ENCODE measurements at regions not wholly inside any gene's neighbourhood (a gene's known extent, or its start where the extent isn't known, plus 50 kb on each side); places are given as distances from the start of the nearest gene placed in this dataset.

DNA sequence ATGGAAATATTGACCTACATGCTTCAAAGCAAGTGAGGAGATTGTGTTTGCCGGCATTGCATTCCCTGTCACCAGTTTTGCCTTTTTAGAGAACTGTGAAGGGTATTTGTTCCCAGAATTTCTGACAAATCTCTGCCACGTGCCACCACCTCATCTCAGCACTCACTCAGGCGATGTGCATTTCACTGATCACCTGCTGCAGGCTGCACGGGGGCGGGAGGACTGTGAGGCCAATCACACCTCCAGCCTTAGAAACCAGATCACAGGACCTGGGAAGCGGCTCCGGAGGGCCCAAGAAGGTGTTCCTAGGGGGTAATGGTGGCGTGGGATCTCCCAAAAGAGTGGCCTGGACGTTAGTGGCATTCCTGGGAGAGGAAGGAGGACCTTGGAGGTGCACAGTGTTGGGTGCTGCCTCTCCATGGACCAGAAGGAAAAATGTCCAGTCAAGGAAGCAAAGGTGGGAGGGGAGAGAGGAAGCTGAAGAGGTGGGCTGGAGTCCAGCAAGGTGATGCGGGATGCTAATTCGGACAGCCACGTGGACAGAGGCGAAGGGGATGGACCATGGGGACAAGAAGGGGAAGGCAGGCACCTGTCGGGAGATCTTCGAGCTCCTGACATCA is 63.6 kb upstream of the OLFM1 start:
- no peak overlapping the region for H3K9ac ChIP-seq
- H3K4me1 ChIP-seq: no peaks in the 10 kb centered on the region
- H3K27me3 ChIP-seq (ENCODE audit: control insufficient read depth, insufficient read depth, low read length): no peaks in the 10 kb centered on the region
- H3K9me3 ChIP-seq (ENCODE audit: control insufficient read depth, low read length): no peaks in the 10 kb centered on the region
- no peak overlapping the region for H3K27ac ChIP-seq
- no peaks in the 10 kb centered on the region for H3K36me3 ChIP-seq (ENCODE audit: control insufficient read depth, insufficient read depth, low read length)
- no peak overlapping the region for H3K4me3 ChIP-seq (ENCODE audit: low read depth, low read length)
- H2AFZ ChIP-seq: no peak overlapping the region
- TF ChIP-seq, protein P1, sequence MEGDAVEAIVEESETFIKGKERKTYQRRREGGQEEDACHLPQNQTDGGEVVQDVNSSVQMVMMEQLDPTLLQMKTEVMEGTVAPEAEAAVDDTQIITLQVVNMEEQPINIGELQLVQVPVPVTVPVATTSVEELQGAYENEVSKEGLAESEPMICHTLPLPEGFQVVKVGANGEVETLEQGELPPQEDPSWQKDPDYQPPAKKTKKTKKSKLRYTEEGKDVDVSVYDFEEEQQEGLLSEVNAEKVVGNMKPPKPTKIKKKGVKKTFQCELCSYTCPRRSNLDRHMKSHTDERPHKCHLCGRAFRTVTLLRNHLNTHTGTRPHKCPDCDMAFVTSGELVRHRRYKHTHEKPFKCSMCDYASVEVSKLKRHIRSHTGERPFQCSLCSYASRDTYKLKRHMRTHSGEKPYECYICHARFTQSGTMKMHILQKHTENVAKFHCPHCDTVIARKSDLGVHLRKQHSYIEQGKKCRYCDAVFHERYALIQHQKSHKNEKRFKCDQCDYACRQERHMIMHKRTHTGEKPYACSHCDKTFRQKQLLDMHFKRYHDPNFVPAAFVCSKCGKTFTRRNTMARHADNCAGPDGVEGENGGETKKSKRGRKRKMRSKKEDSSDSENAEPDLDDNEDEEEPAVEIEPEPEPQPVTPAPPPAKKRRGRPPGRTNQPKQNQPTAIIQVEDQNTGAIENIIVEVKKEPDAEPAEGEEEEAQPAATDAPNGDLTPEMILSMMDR (IDR thresholded peaks at IDR 0.05): no peak
- H3K79me2 ChIP-seq: no peaks in the 10 kb centered on the region
- H3K4me2 ChIP-seq (ENCODE audit: low read length): no peak overlapping the region

DNA sequence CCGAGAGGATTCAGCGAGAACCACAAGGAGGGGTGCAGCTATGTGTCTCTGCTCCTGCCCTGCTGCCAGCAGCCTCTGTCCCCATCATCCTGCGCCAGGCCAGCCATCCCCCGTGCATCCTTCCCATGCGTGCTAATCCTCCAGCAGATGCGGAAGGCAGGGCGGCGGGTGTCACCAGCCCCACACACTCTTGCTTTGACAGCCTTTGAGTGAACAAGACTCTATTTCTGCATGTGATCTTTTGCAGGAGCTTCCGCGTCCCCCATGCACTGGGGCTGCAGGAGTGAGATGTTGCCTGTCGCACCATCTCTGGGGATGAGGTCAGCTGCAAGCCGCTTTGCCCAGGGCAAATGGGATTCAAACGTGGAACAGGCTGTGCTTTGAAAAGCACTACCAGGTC is 58.0 kb upstream of the OLFM1 start:
- no peaks in the 10 kb centered on the region for H3K4me1 ChIP-seq
- H3K4me3 ChIP-seq (ENCODE audit: low read depth, low read length): no peak overlapping the region
- no peaks in the 10 kb centered on the region for H3K36me3 ChIP-seq (ENCODE audit: control insufficient read depth, insufficient read depth, low read length)
- no peaks in the 10 kb centered on the region for H3K27me3 ChIP-seq (ENCODE audit: control insufficient read depth, insufficient read depth, low read length)
- H3K9ac ChIP-seq: no peak overlapping the region
- no peak overlapping the region for H2AFZ ChIP-seq
- TF ChIP-seq, protein P1 (IDR thresholded peaks at IDR 0.05): no peak
- H3K9me3 ChIP-seq (ENCODE audit: control insufficient read depth, low read length): no peaks in the 10 kb centered on the region
- H3K27ac ChIP-seq: no peak overlapping the region
- H3K79me2 ChIP-seq: no peaks in the 10 kb centered on the region
- no peak overlapping the region for H3K4me2 ChIP-seq (ENCODE audit: low read length)

DNA sequence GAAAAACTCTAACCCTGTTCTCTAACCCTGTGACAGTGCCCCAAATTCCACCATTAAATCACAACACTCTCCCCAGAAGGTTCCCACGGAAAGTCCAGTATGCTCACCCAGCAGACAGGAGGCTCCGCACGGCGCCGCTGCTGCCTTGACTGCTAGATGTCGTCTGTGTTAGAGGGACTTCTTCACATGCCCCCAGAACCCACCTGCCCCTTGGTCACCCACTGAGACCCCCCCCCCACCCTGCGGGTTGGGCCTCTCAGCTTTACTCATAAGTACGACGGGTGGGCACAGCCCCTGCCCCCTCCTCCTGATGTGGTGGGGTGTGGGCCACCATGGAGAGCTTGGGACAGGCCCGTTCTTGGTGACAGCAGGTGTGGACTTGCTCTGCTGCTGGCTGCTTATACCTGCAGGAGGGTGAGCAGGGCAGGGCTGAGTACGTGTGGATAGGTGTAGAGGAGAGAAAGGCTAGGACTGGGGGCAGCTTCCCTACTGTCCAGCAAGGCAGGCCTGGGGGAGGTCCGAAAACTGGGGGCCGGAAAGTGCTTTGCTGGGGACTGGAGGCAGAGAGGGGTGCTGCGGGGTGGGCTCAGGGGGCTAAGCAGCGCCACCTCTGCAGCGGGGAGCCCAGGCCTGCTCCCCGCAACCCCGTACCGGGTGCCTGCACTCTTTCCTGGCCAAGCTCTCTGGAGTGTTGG is 57.5 kb upstream of the OLFM1 start:
- Histone ChIP-seq H3K79me2 (no peaks in the 10 kb centered on the region), H3K4me3 (ENCODE audit: low read depth, low read length) (no peak overlapping the region), H3K36me3 (ENCODE audit: control insufficient read depth, insufficient read depth, low read length) (no peaks in the 10 kb centered on the region), H3K9ac (no peak overlapping the region), H3K4me1 (no peaks in the 10 kb centered on the region), H3K27me3 (ENCODE audit: control insufficient read depth, insufficient read depth, low read length) (no peaks in the 10 kb centered on the region), H3K9me3 (ENCODE audit: control insufficient read depth, low read length) (no peaks in the 10 kb centered on the region), H2AFZ (no peak overlapping the region), H3K4me2 (ENCODE audit: low read length) (no peak overlapping the region), H3K27ac (no peak overlapping the region)
- TF ChIP-seq, protein P1 (IDR thresholded peaks at IDR 0.05): no peak

DNA sequence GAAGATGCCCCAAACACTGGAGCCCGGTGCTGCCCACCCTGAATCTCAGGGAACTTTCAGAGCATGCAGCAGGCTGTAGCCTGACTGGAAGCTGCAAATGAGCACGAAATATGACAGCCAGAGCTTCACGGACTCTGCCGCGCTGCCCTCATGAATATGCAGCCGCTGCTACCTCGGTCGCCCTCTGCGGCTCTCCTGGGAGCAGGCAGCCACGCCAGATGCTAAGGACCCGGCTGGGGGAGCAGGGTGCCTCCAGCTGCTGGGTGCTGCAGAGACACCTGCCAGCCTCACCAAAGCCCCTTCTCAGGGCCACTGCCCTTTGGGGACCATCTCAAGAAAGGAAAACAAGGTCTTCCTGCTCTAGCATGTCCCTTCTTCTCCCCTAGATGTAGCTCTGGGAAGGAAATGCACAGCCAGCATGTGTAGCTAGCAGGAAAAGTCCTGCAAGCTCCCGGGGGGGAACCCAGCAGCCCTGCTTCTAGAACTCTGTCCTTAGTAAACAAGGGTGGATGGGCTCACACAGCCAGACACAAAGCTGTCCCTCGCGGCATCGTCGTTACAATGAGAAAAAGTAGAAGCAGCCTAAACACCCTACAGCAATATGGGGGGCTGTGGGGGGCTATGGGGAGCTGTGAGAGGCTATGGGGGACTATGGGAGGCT is 56.8 kb upstream of the OLFM1 start:
- Histone ChIP-seq H3K27me3 (ENCODE audit: control insufficient read depth, insufficient read depth, low read length) (no peaks in the 10 kb centered on the region), H3K4me3 (ENCODE audit: low read depth, low read length) (no peak overlapping the region), H3K36me3 (ENCODE audit: control insufficient read depth, insufficient read depth, low read length) (no peaks in the 10 kb centered on the region), H3K79me2 (no peaks in the 10 kb centered on the region), H3K9ac (no peak overlapping the region), H3K4me2 (ENCODE audit: low read length) (no peak overlapping the region), H3K27ac (no peak overlapping the region), H3K9me3 (ENCODE audit: control insufficient read depth, low read length) (no peaks in the 10 kb centered on the region), H3K4me1 (no peaks in the 10 kb centered on the region), H2AFZ (no peak overlapping the region)
- TF ChIP-seq, protein P1 (IDR thresholded peaks at IDR 0.05): no peak
